HEK293 (cell line): ENCODE measurements at regions not wholly inside any gene's neighbourhood (a gene's known extent, or its start where the extent isn't known, plus 50 kb on each side); places are given as distances from the start of the nearest gene placed in this dataset.

Source experiments
- CTCF ChIA-PET: fragments of 350-600 bp; formaldehyde crosslinking; extraction: SDS; loops from one replicate; lab custom pipeline; 2021; ENCODE audit warnings: antibody characterized with exemption; lab: Yijun Ruan, JAX
- POLR2A ChIA-PET: fragments of 300-600 bp; formaldehyde crosslinking; extraction: SDS; loops from one replicate; lab custom pipeline; 2020; ENCODE audit warnings: antibody characterized with exemption, inconsistent platforms; lab: Yijun Ruan, JAX
- H3K27ac ChIP-seq: fragments of 200-500 bp; sonication (Bioruptor generic); 2 replicates; pipeline ENCODE4 v1.5.1; 2014; ENCODE audit warnings: low read depth, low read length, control low read depth, inconsistent platforms; ENCODE audit errors: extremely low read depth
- H3K36me3 ChIP-seq, 2 experiments: fragments of 200-500 bp in 1 of 2; sonication (Bioruptor generic) in 1 of 2; 1 replicate in 1 of 2; 2 replicates in 1 of 2; pipeline ENCODE4 v1.5.1; 2014 to 2017; ENCODE audit warnings: inconsistent platforms in 2 of 2, low read length in 2 of 2; ENCODE audit not compliant: control insufficient read depth in 2 of 2, insufficient read depth in 1 of 2
- H3K4me1 ChIP-seq: fragments of 200-500 bp; sonication (Bioruptor generic); 2 replicates; pipeline ENCODE4 v1.5.1; 2014; ENCODE audit warnings: mild to moderate bottlenecking, low read length, inconsistent platforms; ENCODE audit not compliant: control insufficient read depth, insufficient read depth
- H3K4me3 ChIP-seq: 2 replicates; pipeline ENCODE4 v1.5.1; 2011; ENCODE audit warnings: low read depth, mild to moderate bottlenecking, control low read depth, low read length, moderate library complexity
- H3K9me3 ChIP-seq: fragments of 200-500 bp; sonication (Bioruptor generic); 2 replicates; pipeline ENCODE4 v1.5.1; 2014; ENCODE audit warnings: low read depth, low read length, inconsistent platforms; ENCODE audit not compliant: control insufficient read depth, insufficient read depth
- BCL11A ChIP-seq: fragments of 450-650 bp; formaldehyde crosslinking; IDR thresholded peaks from 2 replicates; pipeline ENCODE4 v1.5.1; 2016; ENCODE audit warnings: low read depth, missing biosample characterization, missing genetic modification characterization
- CTCF ChIP-seq: fragments of 450-650 bp; formaldehyde crosslinking; IDR thresholded peaks from 2 replicates; pipeline ENCODE4 v1.5.1; 2016; ENCODE audit warnings: missing biosample characterization, missing genetic modification characterization
- FEZF1 ChIP-seq: fragments of 450-650 bp; formaldehyde crosslinking; IDR thresholded peaks from 2 replicates; pipeline ENCODE4 v1.5.1; 2016; ENCODE audit warnings: missing biosample characterization, missing genetic modification characterization
- GFI1B ChIP-seq: fragments of 450-650 bp; formaldehyde crosslinking; IDR thresholded peaks from 2 replicates; pipeline ENCODE4 v1.5.1; 2016; ENCODE audit warnings: missing biosample characterization, missing genetic modification characterization
- PRDM2 ChIP-seq: fragments of 450-650 bp; formaldehyde crosslinking; IDR thresholded peaks from 2 replicates; pipeline ENCODE4 v1.5.1; 2016; ENCODE audit warnings: missing biosample characterization, missing genetic modification characterization, borderline replicate concordance
- REPIN1 ChIP-seq: fragments of 450-650 bp; formaldehyde crosslinking; IDR thresholded peaks from 2 replicates; pipeline ENCODE4 v1.5.1; 2017; ENCODE audit warnings: missing biosample characterization, missing genetic modification characterization, low read depth
- SP2 ChIP-seq: fragments of 450-650 bp; formaldehyde crosslinking; IDR thresholded peaks from 2 replicates; pipeline ENCODE4 v1.5.1; 2016; ENCODE audit warnings: missing biosample characterization, missing genetic modification characterization
- TRIM28 ChIP-seq: IDR thresholded peaks from 2 replicates; pipeline ENCODE4 v1.6.1; 2011; ENCODE audit warnings: low read length, control low read depth, borderline replicate concordance
- ZFP37 ChIP-seq: fragments of 450-650 bp; formaldehyde crosslinking; IDR thresholded peaks from 2 replicates; pipeline ENCODE4 v1.5.1; 2016; ENCODE audit warnings: missing biosample characterization, missing genetic modification characterization
- ZFP41 ChIP-seq: fragments of 450-650 bp; formaldehyde crosslinking; IDR thresholded peaks from 2 replicates; pipeline ENCODE4 v1.5.1; 2016; ENCODE audit warnings: missing biosample characterization, missing genetic modification characterization, borderline replicate concordance
- ZNF132 ChIP-seq: fragments of 450-650 bp; formaldehyde crosslinking; IDR thresholded peaks from 2 replicates; pipeline ENCODE4 v1.5.1; 2017; ENCODE audit warnings: missing biosample characterization, missing genetic modification characterization, borderline replicate concordance
- ZNF133 ChIP-seq: fragments of 450-650 bp; formaldehyde crosslinking; IDR thresholded peaks from 2 replicates; pipeline ENCODE4 v1.5.1; 2016; ENCODE audit warnings: missing biosample characterization, missing genetic modification characterization
- ZNF157 ChIP-seq: fragments of 450-650 bp; formaldehyde crosslinking; IDR thresholded peaks from 2 replicates; pipeline ENCODE4 v1.5.1; 2016; ENCODE audit warnings: missing biosample characterization, missing genetic modification characterization
- ZNF37A ChIP-seq: fragments of 450-650 bp; IDR thresholded peaks from 2 replicates; pipeline ENCODE4 v1.5.1; 2018; ENCODE audit warnings: missing biosample characterization, missing genetic modification characterization
- ZNF394 ChIP-seq: fragments of 450-650 bp; formaldehyde crosslinking; IDR thresholded peaks from 2 replicates; pipeline ENCODE4 v1.5.1; 2016; ENCODE audit warnings: missing biosample characterization, missing genetic modification characterization, mild to moderate bottlenecking, moderate library complexity, borderline replicate concordance
- ZNF544 ChIP-seq: fragments of 450-650 bp; formaldehyde crosslinking; IDR thresholded peaks from 2 replicates; pipeline ENCODE4 v1.5.0; 2017; ENCODE audit warnings: missing biosample characterization, missing genetic modification characterization
- ZNF549 ChIP-seq: fragments of 450-650 bp; IDR thresholded peaks from 2 replicates; pipeline ENCODE4 v1.5.1; 2018; ENCODE audit warnings: missing biosample characterization, missing genetic modification characterization, mild to moderate bottlenecking, inconsistent platforms, moderate library complexity
- ZNF624 ChIP-seq: fragments of 450-650 bp; formaldehyde crosslinking; IDR thresholded peaks from 2 replicates; pipeline ENCODE4 v1.5.1; 2017; ENCODE audit warnings: missing biosample characterization, missing genetic modification characterization
- ZNF664 ChIP-seq: fragments of 450-650 bp; formaldehyde crosslinking; IDR thresholded peaks from 2 replicates; pipeline ENCODE4 v1.5.1; 2016; ENCODE audit warnings: missing biosample characterization, missing genetic modification characterization
- ZNF701 ChIP-seq: fragments of 450-650 bp; formaldehyde crosslinking; IDR thresholded peaks from 2 replicates; pipeline ENCODE4 v1.5.1; 2016; ENCODE audit warnings: missing biosample characterization, missing genetic modification characterization
- ZSCAN18 ChIP-seq: fragments of 450-650 bp; formaldehyde crosslinking; IDR thresholded peaks from 2 replicates; pipeline ENCODE4 v1.5.1; 2016; ENCODE audit warnings: missing biosample characterization, missing genetic modification characterization

GRCh38 chr2:6418291-6418690 lies 447.4 kb downstream of the CMPK2 start:
- Histone ChIP-seq H3K4me1 (no peaks in the 10 kb centered on the region), H3K27ac (no peak overlapping the region), H3K4me3 (no peak overlapping the region), H3K9me3 (no peaks in the 10 kb centered on the region), H3K36me3 (no peaks in the 10 kb centered on the region)
- CTCF ChIA-PET: no interaction called here
- no peak for TF ChIP-seq GFI1B (tag by site-specific recombination)
- no peak for TF ChIP-seq ZNF132 (tag by site-specific recombination)
- TF ChIP-seq ZSCAN18 (tag by site-specific recombination): no peak
- TF ChIP-seq ZNF133: no peak
- no peak for TF ChIP-seq ZFP41
- TF ChIP-seq CTCF: no peak
- POLR2A ChIA-PET: no interaction called here

- POLR2A ChIA-PET: no interaction called here
- no peaks in the 10 kb centered on the region for H3K36me3 ChIP-seq
- CTCF ChIA-PET: no interaction called here
- H3K4me3 ChIP-seq: no peak overlapping the region
- no peaks in the 10 kb centered on the region for H3K4me1 ChIP-seq
- H3K9me3 ChIP-seq: no peaks in the 10 kb centered on the region
- H3K27ac ChIP-seq: no peak overlapping the region
- TF ChIP-seq ZNF37A (tag by site-specific recombination) (no peak), ZNF701 (tag by site-specific recombination) (no peak), ZFP37 (tag by site-specific recombination) (no peak), PRDM2 (tag by site-specific recombination) (no peak), ZNF624 (tag by site-specific recombination) (no peak), ZNF664 (tag by site-specific recombination) (no peak), ZNF549 (tag by site-specific recombination) (no peak)
These were observed 444.5 kb downstream of the CMPK2 start for GRCh38 chr2:6421138-6421730.

GRCh38 chr2:6421888-6422287 lies 443.8 kb downstream of the CMPK2 start:
- ChIA-PET CTCF (no interaction called here), POLR2A (no interaction called here)
- no peaks in the 10 kb centered on the region for H3K4me1 ChIP-seq
- H3K27ac ChIP-seq: no peak overlapping the region
- TF ChIP-seq CTCF (no peak), BCL11A (tag by site-specific recombination) (no peak), FEZF1 (tag by site-specific recombination) (no peak), REPIN1 (tag by site-specific recombination) (no peak), ZNF544 (tag by site-specific recombination) (no peak), SP2 (tag by site-specific recombination) (no peak), ZNF157 (tag by site-specific recombination) (no peak), ZNF394 (tag by site-specific recombination) (no peak), TRIM28 (no peak)
- TF ChIP-seq, all 188 proteins: peak for 0
- no peaks in the 10 kb centered on the region for H3K36me3 ChIP-seq
- H3K4me3 ChIP-seq: no peak overlapping the region
- H3K9me3 ChIP-seq: no peaks in the 10 kb centered on the region
